SJSA1 (cell line): ENCODE measurements at regions not wholly inside any gene's neighbourhood (a gene's known extent, or its start where the extent isn't known, plus 50 kb on each side); places are given as distances from the start of the nearest gene placed in this dataset.
"Not testable (repeated sequence)": the region's sequence is repeated elsewhere in the genome, so short reads cannot be mapped to it uniquely, and the experiment has no call there.

Source experiments
- DNase-seq, 2 experiments: peaks; one replicate each; pipeline ENCODE4 v3.0.0-alpha.2; 2015 to 2020; ENCODE audit warnings: low spot score in 2 of 2, low read depth in 1 of 2
- H3K27ac ChIP-seq: fragments of 250-450 bp; sonication (Bioruptor Pico); 2 replicates; pipeline ENCODE4 v1.5.1; 2020; ENCODE audit warnings: mild to moderate bottlenecking, moderate library complexity
- H3K27me3 ChIP-seq: fragments of 250-450 bp; sonication (Bioruptor Pico); replicated peaks from 2 replicates; pipeline ENCODE4 v1.5.1; 2020; ENCODE audit warnings: mild to moderate bottlenecking, moderate library complexity
- H3K36me3 ChIP-seq: fragments of 250-450 bp; sonication (Bioruptor Pico); 2 replicates; pipeline ENCODE4 v1.5.1; 2020; ENCODE audit warnings: mild to moderate bottlenecking
- H3K4me1 ChIP-seq: fragments of 250-450 bp; sonication (Bioruptor Pico); replicated peaks from 2 replicates; pipeline ENCODE4 v1.6.1; 2021; ENCODE audit warnings: mild to moderate bottlenecking
- H3K4me3 ChIP-seq: fragments of 250-450 bp; sonication (Bioruptor Pico); 2 replicates; pipeline ENCODE4 v1.5.1; 2020; ENCODE audit warnings: mild to moderate bottlenecking
- H3K9me3 ChIP-seq: fragments of 250-450 bp; sonication (Bioruptor Pico); replicated peaks from 2 replicates; pipeline ENCODE4 v1.5.1; 2020; ENCODE audit warnings: mild to moderate bottlenecking

GRCh38 chr11:45391168-45391850, 105.2 kb upstream of the SYT13 start:
- Histone ChIP-seq H3K27ac (no peak overlapping the region), H3K27me3 (no peaks in the 10 kb centered on the region), H3K9me3 (no peaks in the 10 kb centered on the region; the same call in 1 of the 2 replicates), H3K4me1 (no peaks in the 10 kb centered on the region), H3K36me3 (no peaks in the 10 kb centered on the region), H3K4me3 (no peak overlapping the region)
- no peak for DNase-seq

GRCh38 chr11:45390407-45390806, 104.3 kb upstream of the SYT13 start:
- Histone ChIP-seq H3K9me3 (no peaks in the 10 kb centered on the region; the same call in 1 of the 2 replicates), H3K4me1 (no peaks in the 10 kb centered on the region), H3K36me3 (no peaks in the 10 kb centered on the region), H3K27me3 (no peaks in the 10 kb centered on the region), H3K4me3 (no peak overlapping the region), H3K27ac (no peak overlapping the region)
- no peak for DNase-seq

- Histone ChIP-seq H3K27me3 (no peaks in the 10 kb centered on the region), H3K27ac (no peak overlapping the region), H3K36me3 (no peaks in the 10 kb centered on the region), H3K9me3 (no peaks in the 10 kb centered on the region; the same call in 1 of the 2 replicates), H3K4me3 (no peak overlapping the region), H3K4me1 (no peaks in the 10 kb centered on the region)
- DNase-seq: no peak
Observed at GRCh38 chr11:45388472-45388871, 102.3 kb upstream of the SYT13 start.

- H3K27ac ChIP-seq, H3K9me3 ChIP-seq, H3K4me1 ChIP-seq, H3K4me3 ChIP-seq, H3K36me3 ChIP-seq, H3K27me3 ChIP-seq, DNase-seq: not testable (repeated sequence)
Observed at GRCh38 chr11:45387885-45388284, 101.7 kb upstream of the SYT13 start.

- no peak for DNase-seq
- H3K4me1 ChIP-seq: 0 out of 2 replicates have a peak, but pooled peaks cover 3% of the 10 kb centered on the region
- no peak overlapping the region for H3K27ac ChIP-seq
- H3K27me3 ChIP-seq: no peaks in the 10 kb centered on the region; the same call in 1 of the 2 replicates
- no peaks in the 10 kb centered on the region for H3K36me3 ChIP-seq
- H3K4me3 ChIP-seq: no peak overlapping the region
- no peaks in the 10 kb centered on the region; the same call in 1 of the 2 replicates for H3K9me3 ChIP-seq
Observed at GRCh38 chr11:45386972-45387371, 100.8 kb upstream of the SYT13 start.

- DNase-seq: no peak
- Histone ChIP-seq H3K27ac (no peak overlapping the region), H3K4me3 (no peak overlapping the region), H3K9me3 (no peaks in the 10 kb centered on the region; the same call in 1 of the 2 replicates), H3K4me1 (0 out of 2 replicates have a peak, but pooled peaks cover 3% of the 10 kb centered on the region), H3K36me3 (no peaks in the 10 kb centered on the region), H3K27me3 (peaks cover 5% of the 10 kb centered on the region)
Observed at GRCh38 chr11:45385844-45386243, 99.7 kb upstream of the SYT13 start.

- H3K4me3 ChIP-seq: no peak overlapping the region
- DNase-seq: no peak
- H3K9me3 ChIP-seq: no peaks in the 10 kb centered on the region; the same call in 1 of the 2 replicates
- peaks cover 5% of the 10 kb centered on the region for H3K27me3 ChIP-seq
- H3K27ac ChIP-seq: no peak overlapping the region
- 0 out of 2 replicates have a peak, but pooled peaks cover 3% of the 10 kb centered on the region for H3K4me1 ChIP-seq
- no peaks in the 10 kb centered on the region for H3K36me3 ChIP-seq
Observed at GRCh38 chr11:45385423-45385822, 99.3 kb upstream of the SYT13 start.

GRCh38 chr11:45384711-45385241, 98.6 kb upstream of the SYT13 start:
- Histone ChIP-seq H3K27ac (no peak overlapping the region), H3K36me3 (no peaks in the 10 kb centered on the region), H3K4me1 (0 out of 2 replicates have a peak, but pooled peaks cover 3% of the 10 kb centered on the region), H3K9me3 (no peaks in the 10 kb centered on the region; the same call in 1 of the 2 replicates), H3K27me3 (peaks cover 5% of the 10 kb centered on the region), H3K4me3 (no peak overlapping the region)
- DNase-seq: no peak

GRCh38 chr11:45384016-45384415, 97.9 kb upstream of the SYT13 start:
- no peak for DNase-seq
- 0 out of 2 replicates have a peak, but pooled peaks cover 3% of the 10 kb centered on the region for H3K4me1 ChIP-seq
- H3K27me3 ChIP-seq: peaks cover 5% of the 10 kb centered on the region
- H3K4me3 ChIP-seq: no peak overlapping the region
- H3K9me3 ChIP-seq: no peaks in the 10 kb centered on the region; the same call in 1 of the 2 replicates
- H3K36me3 ChIP-seq: no peaks in the 10 kb centered on the region
- H3K27ac ChIP-seq: no peak overlapping the region

GRCh38 chr11:45383224-45383623, 97.1 kb upstream of the SYT13 start:
- Histone ChIP-seq H3K4me3 (no peak overlapping the region), H3K36me3 (no peaks in the 10 kb centered on the region), H3K4me1 (0 out of 2 replicates have a peak, but pooled peaks cover 3% of the 10 kb centered on the region), H3K27ac (no peak overlapping the region), H3K9me3 (no peaks in the 10 kb centered on the region; the same call in 1 of the 2 replicates), H3K27me3 (peaks cover 5% of the 10 kb centered on the region)
- no peak for DNase-seq

GRCh38 chr11:45382133-45382878, 96.2 kb upstream of the SYT13 start:
- no peak overlapping the region for H3K4me3 ChIP-seq
- H3K27ac ChIP-seq: no peak overlapping the region
- H3K4me1 ChIP-seq: 0 out of 2 replicates have a peak, but pooled peaks cover 3% of the 10 kb centered on the region
- no peak for DNase-seq
- H3K27me3 ChIP-seq: peaks cover 5% of the 10 kb centered on the region
- H3K9me3 ChIP-seq: no peaks in the 10 kb centered on the region; the same call in 1 of the 2 replicates
- H3K36me3 ChIP-seq: no peaks in the 10 kb centered on the region

GRCh38 chr11:45379162-45379863, 93.2 kb upstream of the SYT13 start:
- no peak overlapping the region for H3K27ac ChIP-seq
- peaks cover 5% of the 10 kb centered on the region for H3K27me3 ChIP-seq
- DNase-seq: no peak
- no peak overlapping the region for H3K4me3 ChIP-seq
- 0 out of 2 replicates have a peak, but pooled peaks cover 3% of the 10 kb centered on the region for H3K4me1 ChIP-seq
- H3K36me3 ChIP-seq: no peaks in the 10 kb centered on the region
- H3K9me3 ChIP-seq: no peaks in the 10 kb centered on the region; the same call in 1 of the 2 replicates

- Histone ChIP-seq H3K27me3 (peaks cover 8% of the 10 kb centered on the region), H3K4me3 (no peak overlapping the region), H3K9me3 (no peaks in the 10 kb centered on the region; the same call in 1 of the 2 replicates), H3K36me3 (no peaks in the 10 kb centered on the region), H3K4me1 (0 out of 2 replicates have a peak, but pooled peaks cover 3% of the 10 kb centered on the region), H3K27ac (no peak overlapping the region)
- no peak for DNase-seq
Observed at GRCh38 chr11:45378516-45378915, 92.4 kb upstream of the SYT13 start.
